IMR-90 (cell line): ENCODE measurements at regions not wholly inside any gene's neighbourhood (a gene's known extent, or its start where the extent isn't known, plus 50 kb on each side); places are given as distances from the start of the nearest gene placed in this dataset.

ENCODE experiments used
- ATAC-seq: fragments of 200-7000 bp; cut with Tn5 transposase; 2 replicates; pipeline ENCODE4 v1.9.1; 2020; ENCODE audit warnings: low read depth, mild to moderate bottlenecking, moderate library complexity
- BruUV-seq: library from RNA; stranded (reverse); fragments of 400-500 nt; replicated peaks from 2 replicates; lab custom pipeline; 2021; lab: Mats Ljungman, UMichigan
- CTCF ChIA-PET: fragments of 300-600 bp; formaldehyde crosslinking; extraction: SDS; loops from one replicate; lab custom pipeline; 2021; ENCODE audit warnings: antibody characterized with exemption; lab: Yijun Ruan, JAX
- POLR2A ChIA-PET: fragments of 300-600 bp; sonication (Branson Sonifier 250); formaldehyde crosslinking; loops from one replicate; lab custom pipeline; 2022; ENCODE audit warnings: antibody characterized with exemption; ENCODE audit not compliant: unreplicated experiment; lab: Charles Lee
- DNase-seq: peaks from one replicate; pipeline ENCODE4 v3.0.0; 2013
- H2AFZ ChIP-seq: replicated peaks from 2 replicates; pipeline ENCODE3; 2013; ENCODE audit warnings: low read length, mild to moderate bottlenecking; ENCODE audit not compliant: poor library complexity
- H2AK5ac ChIP-seq: 2 replicates; pipeline ENCODE4 v1.6.1; 2013; ENCODE audit warnings: low read depth, low read length, inconsistent platforms
- H2AK9ac ChIP-seq: replicated peaks from 2 replicates; pipeline ENCODE3; 2013; ENCODE audit warnings: mild to moderate bottlenecking, low read depth, low read length, moderate library complexity; ENCODE audit not compliant: poor library complexity
- H2BK120ac ChIP-seq: 2 replicates; pipeline ENCODE4 v1.6.1; 2013; ENCODE audit warnings: low read depth, low read length, inconsistent platforms
- H2BK15ac ChIP-seq: 3 replicates; pipeline ENCODE4 v1.6.1; 2013; ENCODE audit warnings: low read depth, low read length, inconsistent platforms
- H2BK20ac ChIP-seq: 2 replicates; pipeline ENCODE4 v1.6.1; 2013; ENCODE audit warnings: low read depth, mild to moderate bottlenecking, inconsistent platforms, low read length, moderate library complexity
- H2BK5ac ChIP-seq: 2 replicates; pipeline ENCODE4 v1.6.1; 2013; ENCODE audit warnings: mild to moderate bottlenecking, low read depth, low read length, inconsistent platforms; ENCODE audit not compliant: poor library complexity, severe bottlenecking
- H3K14ac ChIP-seq: replicated peaks from 2 replicates; pipeline ENCODE4 v1.6.1; 2013; ENCODE audit warnings: low read depth, low read length, inconsistent platforms
- H3K18ac ChIP-seq: 2 replicates; pipeline ENCODE4 v1.6.1; 2013; ENCODE audit warnings: low read depth, low read length, control low read depth
- H3K23ac ChIP-seq: 2 replicates; pipeline ENCODE4 v1.6.1; 2013; ENCODE audit warnings: low read depth, low read length, inconsistent platforms
- H3K27ac ChIP-seq: 2 replicates; pipeline ENCODE4 v1.5.1; 2013; ENCODE audit warnings: mild to moderate bottlenecking, control low read depth, low read length; ENCODE audit not compliant: insufficient read depth
- H3K27me3 ChIP-seq: 2 replicates; pipeline ENCODE4 v1.6.1; 2013; ENCODE audit warnings: low read length; ENCODE audit not compliant: control insufficient read depth, insufficient read depth
- H3K36me3 ChIP-seq: 2 replicates; pipeline ENCODE4 v1.6.1; 2013; ENCODE audit warnings: low read length, mixed read lengths; ENCODE audit not compliant: control insufficient read depth, insufficient read depth
- H3K4ac ChIP-seq: 2 replicates; pipeline ENCODE4 v1.6.1; 2013; ENCODE audit warnings: low read depth, low read length, inconsistent platforms
- H3K4me1 ChIP-seq: 2 replicates; pipeline ENCODE4 v1.6.1; 2013; ENCODE audit warnings: low read length, mixed read lengths; ENCODE audit not compliant: control insufficient read depth, insufficient read depth
- H3K4me2 ChIP-seq: 2 replicates; pipeline ENCODE4 v1.6.1; 2013; ENCODE audit warnings: low read depth, mild to moderate bottlenecking, control low read depth, low read length, moderate library complexity
- H3K4me3 ChIP-seq: 2 replicates; pipeline ENCODE4 v1.5.1; 2013; ENCODE audit warnings: low read depth, mild to moderate bottlenecking, control low read depth, low read length, moderate library complexity; ENCODE audit not compliant: insufficient read depth
- H3K56ac ChIP-seq: 2 replicates; pipeline ENCODE4 v1.6.1; 2013; ENCODE audit warnings: low read length, inconsistent platforms; ENCODE audit not compliant: insufficient read depth; ENCODE audit errors: extremely low read depth
- H3K79me1 ChIP-seq, 2 experiments: 2 replicates each; pipeline ENCODE4 v1.6.1; 2013; ENCODE audit warnings: low read length in 2 of 2, inconsistent platforms in 1 of 2, low read depth in 1 of 2
- H3K9ac ChIP-seq: 2 replicates; pipeline ENCODE4 v1.6.1; 2013; ENCODE audit warnings: low read depth, low read length, control low read depth
- H3K9me1 ChIP-seq: 2 replicates; pipeline ENCODE4 v1.6.1; 2013; ENCODE audit warnings: low read length, inconsistent platforms; ENCODE audit not compliant: insufficient read depth
- H3K9me3 ChIP-seq: 2 replicates; pipeline ENCODE4 v1.6.1; 2013; ENCODE audit warnings: low read length; ENCODE audit not compliant: control insufficient read depth, insufficient read depth
- H4K20me1 ChIP-seq: 2 replicates; pipeline ENCODE4 v1.6.1; 2013; ENCODE audit warnings: low read length, inconsistent platforms; ENCODE audit not compliant: insufficient read depth
- H4K5ac ChIP-seq: 2 replicates; pipeline ENCODE4 v1.6.1; 2013; ENCODE audit warnings: mild to moderate bottlenecking, low read depth, low read length, control low read depth
- H4K8ac ChIP-seq, 2 experiments: 2 replicates each; pipeline ENCODE4 v1.6.1; 2013; ENCODE audit warnings: low read depth in 2 of 2, low read length in 2 of 2, control low read depth in 1 of 2, inconsistent platforms in 1 of 2
- H4K91ac ChIP-seq: 2 replicates; pipeline ENCODE4 v1.6.1; 2013; ENCODE audit warnings: low read depth, low read length, inconsistent platforms; ENCODE audit not compliant: insufficient read depth
- CEBPB ChIP-seq: IDR thresholded peaks from 2 replicates; pipeline ENCODE4 v1.6.1; 2012; ENCODE audit warnings: low read depth, low read length, improper control_type of control experiment
- RAD21 ChIP-seq: IDR thresholded peaks from 2 replicates; pipeline ENCODE4 v1.6.1; 2012; ENCODE audit warnings: low read length, improper control_type of control experiment
- RCOR1 ChIP-seq: IDR thresholded peaks from 2 replicates; pipeline ENCODE4 v1.6.1; 2012; ENCODE audit warnings: mild to moderate bottlenecking, low read length, improper control_type of control experiment; ENCODE audit not compliant: insufficient replicate concordance
- RFX5 ChIP-seq: IDR thresholded peaks from 2 replicates; pipeline ENCODE4 v1.8.0; 2012; ENCODE audit warnings: low read depth, mild to moderate bottlenecking, low read length, moderate library complexity
- SMC3 ChIP-seq: fragments of 150-350 bp; IDR thresholded peaks from 2 replicates; pipeline ENCODE4 v1.6.1; 2016; ENCODE audit warnings: low read depth, mild to moderate bottlenecking, antibody characterized with exemption, low read length, moderate library complexity
- WGBS, 2 experiments: methylation state at CpG; one replicate each; pipeline versions ENCODE4 v1.1.5 to v1.1.7; 2013; ENCODE audit warnings: missing lambda C conversion rate in 2 of 2; ENCODE audit not compliant: insufficient read length in 1 of 2; ENCODE audit errors: extremely low coverage in 2 of 2; 5-methylcytosine and 5-hydroxymethylcytosine counted together
- dilution Hi-C: fragments of 300-500 bp; cut with HindIII; formaldehyde crosslinking; loops from one replicate; pipeline ENCODE4 v1.14.3; 2018; ENCODE audit warnings: low sequenced_read_pairs; ENCODE audit not compliant: unreplicated experiment
- in situ Hi-C: fragments of 300-500 bp; cut with MboI; formaldehyde crosslinking; loops from 3 replicates; pipeline ENCODE4 v1.14.3; 2019; ENCODE audit warnings: low sequenced_read_pairs, inconsistent platforms, mixed read lengths
- intact Hi-C: fragments of 100-400 bp; cut with micrococcal nuclease; formaldehyde crosslinking; loops from 2 replicates; pipeline ENCODE4 v1.10.0; 2022
- TF ChIP-seq, protein P1 (sequence below): fragments of 150-350 bp; IDR thresholded peaks from 2 replicates; pipeline ENCODE4 v1.6.1; 2016; ENCODE audit warnings: low read depth, mild to moderate bottlenecking, low read length, moderate library complexity, borderline replicate concordance
- TF ChIP-seq, protein P2 (sequence below): fragments of 150-350 bp; IDR thresholded peaks from 2 replicates; pipeline ENCODE4 v1.6.1; 2017; ENCODE audit warnings: mild to moderate bottlenecking, antibody characterized with exemption, low read length, low read depth

DNA sequence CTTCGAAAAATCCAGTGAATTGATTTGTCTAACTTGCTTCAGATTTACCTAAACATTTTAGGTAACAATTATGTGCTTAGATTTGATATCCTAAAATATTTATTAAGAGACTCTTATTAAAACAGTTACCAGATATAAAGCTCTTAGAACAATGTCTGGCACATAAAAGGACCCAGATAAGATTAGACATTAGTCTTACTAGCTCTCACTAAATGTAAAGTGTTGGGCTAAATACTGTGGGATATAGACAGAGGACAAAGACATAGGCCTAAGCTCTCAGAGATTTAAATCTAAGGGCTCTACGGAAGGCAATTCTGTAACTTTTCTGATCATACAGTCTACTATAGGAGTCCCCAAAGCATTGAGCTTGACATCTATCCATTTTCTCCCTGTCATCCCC, 94.4 kb upstream of the TRPC3 start:
- Histone ChIP-seq H2BK15ac (peak overlapping the region; percentile 26; the same call in 2 of the 3 replicates), H3K4me3 (no peak overlapping the region), H3K9me3 (no peaks in the 10 kb centered on the region), H2BK5ac (no peak overlapping the region), H2BK20ac (0 out of 2 replicates have a peak overlapping the region, but pooled peaks have one; percentile 5), H3K27me3 (no peaks in the 10 kb centered on the region), H4K91ac (no peak overlapping the region), H3K4ac (peak overlapping the region; percentile 51; the same call in 1 of the 2 replicates), H2BK120ac (no peak overlapping the region; the same call in 1 of the 2 replicates), H4K20me1 (no peaks in the 10 kb centered on the region), H3K36me3 (no peaks in the 10 kb centered on the region), H3K27ac (no peak overlapping the region), H3K79me1 (no peaks in the 10 kb centered on the region), H2AK9ac (no peak overlapping the region), H3K14ac (no peak overlapping the region), H3K56ac (no peak overlapping the region), H3K18ac (no peak overlapping the region), H3K4me2 (no peak overlapping the region), H3K9ac (no peak overlapping the region), H2AFZ (no peak overlapping the region), H3K23ac (no peak overlapping the region), H3K4me1 (peaks cover 2% of the 10 kb centered on the region; the same call in 1 of the 2 replicates), H4K5ac (no peak overlapping the region), H2AK5ac (no peak overlapping the region), H4K8ac (no peak overlapping the region), H3K9me1 (no peaks in the 10 kb centered on the region; the same call in none of the 2 replicates)
- DNase-seq (no peak), ATAC-seq (no peak)
- in situ Hi-C loops (no loop called here), intact Hi-C loops (no loop called here), dilution Hi-C loops (no loop called here)
- BruUV-seq, result no TSS peak
- no CpG with 5 or more reads among the region's 2 CpGs for WGBS, 2 experiments
- POLR2A ChIA-PET, result no interaction called here
- CTCF ChIA-PET, result no interaction called here
- TF ChIP-seq RFX5 (no peak), RCOR1 (no peak), CEBPB (no peak), SMC3 (no peak), RAD21 (no peak)
- TF ChIP-seq, protein P1, sequence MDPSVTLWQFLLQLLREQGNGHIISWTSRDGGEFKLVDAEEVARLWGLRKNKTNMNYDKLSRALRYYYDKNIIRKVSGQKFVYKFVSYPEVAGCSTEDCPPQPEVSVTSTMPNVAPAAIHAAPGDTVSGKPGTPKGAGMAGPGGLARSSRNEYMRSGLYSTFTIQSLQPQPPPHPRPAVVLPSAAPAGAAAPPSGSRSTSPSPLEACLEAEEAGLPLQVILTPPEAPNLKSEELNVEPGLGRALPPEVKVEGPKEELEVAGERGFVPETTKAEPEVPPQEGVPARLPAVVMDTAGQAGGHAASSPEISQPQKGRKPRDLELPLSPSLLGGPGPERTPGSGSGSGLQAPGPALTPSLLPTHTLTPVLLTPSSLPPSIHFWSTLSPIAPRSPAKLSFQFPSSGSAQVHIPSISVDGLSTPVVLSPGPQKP, result no peak
- TF ChIP-seq, protein P2, sequence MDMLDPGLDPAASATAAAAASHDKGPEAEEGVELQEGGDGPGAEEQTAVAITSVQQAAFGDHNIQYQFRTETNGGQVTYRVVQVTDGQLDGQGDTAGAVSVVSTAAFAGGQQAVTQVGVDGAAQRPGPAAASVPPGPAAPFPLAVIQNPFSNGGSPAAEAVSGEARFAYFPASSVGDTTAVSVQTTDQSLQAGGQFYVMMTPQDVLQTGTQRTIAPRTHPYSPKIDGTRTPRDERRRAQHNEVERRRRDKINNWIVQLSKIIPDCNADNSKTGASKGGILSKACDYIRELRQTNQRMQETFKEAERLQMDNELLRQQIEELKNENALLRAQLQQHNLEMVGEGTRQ, result no peak
